IMR-90 (cell line): ENCODE measurements at regions not wholly inside any gene's neighbourhood (a gene's known extent, or its start where the extent isn't known, plus 50 kb on each side); places are given as distances from the start of the nearest gene placed in this dataset.

Source experiments
- CTCF ChIP-seq: conservative IDR thresholded peaks from 2 replicates; pipeline ENCODE4 v1.5.1; 2012; ENCODE audit warnings: mild to moderate bottlenecking, low read depth, low read length, improper control_type of control experiment
- POLR2A ChIP-seq: IDR thresholded peaks from 2 replicates; pipeline ENCODE4 v1.6.1; 2012; ENCODE audit warnings: mild to moderate bottlenecking, low read depth, low read length

- TF ChIP-seq CTCF (no peak), POLR2A (no peak)
Measured at GRCh38 chrX:23062359-23062758, 62.6 kb downstream of the DDX53 start.
